Gastrocnemius medialis (tissue), 4 donors: ENCODE measurements at regions not wholly inside any gene's neighbourhood (a gene's known extent, or its start where the extent isn't known, plus 50 kb on each side); places are given as distances from the start of the nearest gene placed in this dataset.

Experiments used
- CTCF ChIP-seq, 5 experiments: fragments of 450-650 bp in 3 of 5; fragments of 200-600 bp in 2 of 5; sonication (generic) in 2 of 5; IDR thresholded peaks in 4 of 5; conservative IDR thresholded peaks in 1 of 5; 1 replicate in 4 of 5; 2 replicates in 1 of 5; pipeline ENCODE4 v1.5.1; 2016 to 2019; ENCODE audit warnings: antibody characterized with exemption in 5 of 5, mild to moderate bottlenecking in 3 of 5, moderate library complexity in 3 of 5
- POLR2A ChIP-seq, 2 donors: fragments of 450-650 bp; IDR thresholded peaks; one replicate each; pipeline ENCODE4 v1.6.1; 2017; ENCODE audit warnings: antibody characterized with exemption in 2 of 2, mild to moderate bottlenecking in 2 of 2, moderate library complexity in 2 of 2

- no peak for TF ChIP-seq POLR2A (IDR thresholded peaks at IDR 0.05)
- no peak for TF ChIP-seq CTCF (IDR thresholded peaks at IDR 0.05 in 4 of 5, conservative IDR thresholded peaks at IDR 0.05 in 1 of 5)
Observed at GRCh38 chrX:45517090-45517973, 316.7 kb upstream of the DIPK2B start.
